GM12878 (cell line): ENCODE measurements at regions not wholly inside any gene's neighbourhood (a gene's known extent, or its start where the extent isn't known, plus 50 kb on each side); places are given as distances from the start of the nearest gene placed in this dataset.

ENCODE experiments used
- CBX5 ChIP-seq: sonication (generic); IDR thresholded peaks from 2 replicates; pipeline ENCODE4 v1.6.1; 2016; ENCODE audit warnings: low read depth, moderate library complexity, mild to moderate bottlenecking, inconsistent platforms
- GABPA ChIP-seq: IDR thresholded peaks from 2 replicates; pipeline ENCODE4 v1.6.1; 2014; ENCODE audit warnings: antibody characterized with exemption, low read depth, mild to moderate bottlenecking, inconsistent platforms
- HCFC1 ChIP-seq: fragments of 150-350 bp; IDR thresholded peaks from 2 replicates; pipeline ENCODE4 v1.6.1; 2014; ENCODE audit warnings: low read length
- KLF5 ChIP-seq: fragments of 450-650 bp; IDR thresholded peaks from 2 replicates; pipeline ENCODE4 v1.6.1; 2014; ENCODE audit warnings: mild to moderate bottlenecking; ENCODE audit not compliant: partially characterized antibody
- STAT3 ChIP-seq: IDR thresholded peaks from 2 replicates; pipeline ENCODE4 v1.6.1; 2011; ENCODE audit warnings: low read depth, low read length, improper control_type of control experiment
- ZNF24 ChIP-seq: fragments of 450-650 bp; IDR thresholded peaks from 2 replicates; pipeline ENCODE4 v1.6.1; 2017; ENCODE audit warnings: antibody characterized with exemption, mild to moderate bottlenecking
- TF ChIP-seq, protein P1 (sequence below): fragments of 450-650 bp; IDR thresholded peaks from 2 replicates; pipeline ENCODE4 v1.6.1; 2017; ENCODE audit warnings: mild to moderate bottlenecking, moderate library complexity
- TF ChIP-seq, protein P2 (sequence below): IDR thresholded peaks from 2 replicates; pipeline ENCODE4 v1.6.1; 2011; ENCODE audit warnings: low read depth, mild to moderate bottlenecking, low read length, moderate library complexity, borderline replicate concordance; ENCODE audit errors: extremely low read depth
- TF ChIP-seq, protein P3 (sequence below): fragments of 450-650 bp; IDR thresholded peaks from 2 replicates; pipeline ENCODE4 v1.6.1; 2017; ENCODE audit warnings: mild to moderate bottlenecking, low read depth, inconsistent platforms; ENCODE audit not compliant: poor library complexity, severe bottlenecking

DNA sequence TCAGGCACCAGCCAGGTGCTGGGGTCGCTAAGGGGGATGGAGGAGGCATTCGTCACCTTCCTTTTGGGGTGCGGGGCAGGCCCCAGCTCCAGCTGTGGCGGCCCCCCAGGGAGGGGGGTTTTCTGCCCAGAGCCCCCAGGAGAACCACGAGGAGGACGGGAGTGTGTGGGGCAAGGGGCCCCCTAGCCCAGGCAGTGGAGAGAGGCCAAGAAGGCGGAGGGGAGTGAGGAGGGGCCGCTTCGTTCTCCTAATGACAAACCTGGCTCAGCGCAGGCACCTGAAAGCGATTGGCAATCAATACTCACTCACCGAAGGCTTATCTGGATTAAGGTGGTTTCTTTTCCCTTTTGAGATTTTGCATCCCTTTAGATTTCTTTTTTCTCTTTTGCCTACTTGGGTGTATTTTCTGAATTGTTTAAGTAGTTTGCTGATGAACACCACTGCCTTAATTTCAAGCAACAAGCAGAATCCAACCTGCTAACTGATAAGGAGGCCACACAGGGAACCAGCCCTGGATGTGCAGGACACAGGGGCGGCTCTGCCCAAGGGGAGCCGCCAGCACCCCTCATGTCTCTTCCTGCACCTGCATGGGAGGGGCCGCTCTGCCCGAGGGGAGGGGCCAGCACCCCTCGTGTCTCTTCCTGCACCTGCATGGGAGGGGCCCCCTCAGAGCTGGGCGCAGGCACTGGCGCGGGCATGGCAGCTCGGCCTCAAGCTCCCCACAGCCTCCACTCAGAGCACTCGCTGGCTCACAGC is 122.3 kb downstream of the BRD1 start (continued):
- TF ChIP-seq, protein P1, sequence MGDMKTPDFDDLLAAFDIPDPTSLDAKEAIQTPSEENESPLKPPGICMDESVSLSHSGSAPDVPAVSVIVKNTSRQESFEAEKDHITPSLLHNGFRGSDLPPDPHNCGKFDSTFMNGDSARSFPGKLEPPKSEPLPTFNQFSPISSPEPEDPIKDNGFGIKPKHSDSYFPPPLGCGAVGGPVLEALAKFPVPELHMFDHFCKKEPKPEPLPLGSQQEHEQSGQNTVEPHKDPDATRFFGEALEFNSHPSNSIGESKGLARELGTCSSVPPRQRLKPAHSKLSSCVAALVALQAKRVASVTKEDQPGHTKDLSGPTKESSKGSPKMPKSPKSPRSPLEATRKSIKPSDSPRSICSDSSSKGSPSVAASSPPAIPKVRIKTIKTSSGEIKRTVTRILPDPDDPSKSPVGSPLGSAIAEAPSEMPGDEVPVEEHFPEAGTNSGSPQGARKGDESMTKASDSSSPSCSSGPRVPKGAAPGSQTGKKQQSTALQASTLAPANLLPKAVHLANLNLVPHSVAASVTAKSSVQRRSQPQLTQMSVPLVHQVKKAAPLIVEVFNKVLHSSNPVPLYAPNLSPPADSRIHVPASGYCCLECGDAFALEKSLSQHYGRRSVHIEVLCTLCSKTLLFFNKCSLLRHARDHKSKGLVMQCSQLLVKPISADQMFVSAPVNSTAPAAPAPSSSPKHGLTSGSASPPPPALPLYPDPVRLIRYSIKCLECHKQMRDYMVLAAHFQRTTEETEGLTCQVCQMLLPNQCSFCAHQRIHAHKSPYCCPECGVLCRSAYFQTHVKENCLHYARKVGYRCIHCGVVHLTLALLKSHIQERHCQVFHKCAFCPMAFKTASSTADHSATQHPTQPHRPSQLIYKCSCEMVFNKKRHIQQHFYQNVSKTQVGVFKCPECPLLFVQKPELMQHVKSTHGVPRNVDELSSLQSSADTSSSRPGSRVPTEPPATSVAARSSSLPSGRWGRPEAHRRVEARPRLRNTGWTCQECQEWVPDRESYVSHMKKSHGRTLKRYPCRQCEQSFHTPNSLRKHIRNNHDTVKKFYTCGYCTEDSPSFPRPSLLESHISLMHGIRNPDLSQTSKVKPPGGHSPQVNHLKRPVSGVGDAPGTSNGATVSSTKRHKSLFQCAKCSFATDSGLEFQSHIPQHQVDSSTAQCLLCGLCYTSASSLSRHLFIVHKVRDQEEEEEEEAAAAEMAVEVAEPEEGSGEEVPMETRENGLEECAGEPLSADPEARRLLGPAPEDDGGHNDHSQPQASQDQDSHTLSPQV: no peak
- no peak for TF ChIP-seq HCFC1
- TF ChIP-seq ZNF24: no peak
- no peak for TF ChIP-seq GABPA
- TF ChIP-seq STAT3: no peak
- no peak for TF ChIP-seq KLF5
- TF ChIP-seq, protein P2, sequence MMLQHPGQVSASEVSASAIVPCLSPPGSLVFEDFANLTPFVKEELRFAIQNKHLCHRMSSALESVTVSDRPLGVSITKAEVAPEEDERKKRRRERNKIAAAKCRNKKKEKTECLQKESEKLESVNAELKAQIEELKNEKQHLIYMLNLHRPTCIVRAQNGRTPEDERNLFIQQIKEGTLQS: no peak
- TF ChIP-seq, protein P3, sequence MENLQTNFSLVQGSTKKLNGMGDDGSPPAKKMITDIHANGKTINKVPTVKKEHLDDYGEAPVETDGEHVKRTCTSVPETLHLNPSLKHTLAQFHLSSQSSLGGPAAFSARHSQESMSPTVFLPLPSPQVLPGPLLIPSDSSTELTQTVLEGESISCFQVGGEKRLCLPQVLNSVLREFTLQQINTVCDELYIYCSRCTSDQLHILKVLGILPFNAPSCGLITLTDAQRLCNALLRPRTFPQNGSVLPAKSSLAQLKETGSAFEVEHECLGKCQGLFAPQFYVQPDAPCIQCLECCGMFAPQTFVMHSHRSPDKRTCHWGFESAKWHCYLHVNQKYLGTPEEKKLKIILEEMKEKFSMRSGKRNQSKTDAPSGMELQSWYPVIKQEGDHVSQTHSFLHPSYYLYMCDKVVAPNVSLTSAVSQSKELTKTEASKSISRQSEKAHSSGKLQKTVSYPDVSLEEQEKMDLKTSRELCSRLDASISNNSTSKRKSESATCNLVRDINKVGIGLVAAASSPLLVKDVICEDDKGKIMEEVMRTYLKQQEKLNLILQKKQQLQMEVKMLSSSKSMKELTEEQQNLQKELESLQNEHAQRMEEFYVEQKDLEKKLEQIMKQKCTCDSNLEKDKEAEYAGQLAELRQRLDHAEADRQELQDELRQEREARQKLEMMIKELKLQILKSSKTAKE: no peak
- no peak for TF ChIP-seq CBX5
